Endodermal cell (in vitro differentiated cells): ENCODE measurements at regions not wholly inside any gene's neighbourhood (a gene's known extent, or its start where the extent isn't known, plus 50 kb on each side); places are given as distances from the start of the nearest gene placed in this dataset.

Source experiments
- DNase-seq: peaks from one replicate; pipeline ENCODE4 v3.0.0-alpha.2; 2017
- H3K27ac ChIP-seq: 2 replicates; pipeline ENCODE4 v1.5.1; 2013; ENCODE audit warnings: mild to moderate bottlenecking, low read depth, low read length, moderate library complexity
- H3K27me3 ChIP-seq: 2 replicates; pipeline ENCODE4 v1.6.1; 2013; ENCODE audit warnings: mild to moderate bottlenecking, low read length, moderate library complexity; ENCODE audit not compliant: insufficient read depth, control insufficient read depth, poor library complexity, severe bottlenecking
- H3K36me3 ChIP-seq: 2 replicates; pipeline ENCODE4 v1.7.0; 2013; ENCODE audit warnings: mild to moderate bottlenecking, low read length, moderate library complexity; ENCODE audit not compliant: control insufficient read depth, insufficient read depth
- H3K4me1 ChIP-seq: one replicate; pipeline ENCODE4 v1.7.0; 2013; ENCODE audit warnings: low read length; ENCODE audit not compliant: control insufficient read depth, insufficient read depth
- H3K4me3 ChIP-seq: 2 replicates; pipeline ENCODE4 v1.5.1; 2013; ENCODE audit warnings: mild to moderate bottlenecking, low read length, moderate library complexity
- H3K9ac ChIP-seq: 2 replicates; pipeline ENCODE4 v1.6.1; 2013; ENCODE audit warnings: mild to moderate bottlenecking, low read length, moderate library complexity; ENCODE audit not compliant: poor library complexity, severe bottlenecking; ENCODE audit errors: extremely low read depth
- H3K9me3 ChIP-seq: 2 replicates; pipeline ENCODE4 v1.6.1; 2013; ENCODE audit warnings: mild to moderate bottlenecking, low read length, moderate library complexity; ENCODE audit not compliant: control insufficient read depth
- H3K27ac Mint-ChIP-seq: 2 replicates; pipeline ENCODE4 v1.8.0; 2020; ENCODE audit warnings: mixed read lengths
- H3K27me3 Mint-ChIP-seq: 2 replicates; pipeline ENCODE4 v1.8.0; 2021; ENCODE audit warnings: mild to moderate bottlenecking, mixed read lengths; ENCODE audit not compliant: insufficient read depth
- H3K36me3 Mint-ChIP-seq: 2 replicates; pipeline ENCODE4 v1.8.0; 2020; ENCODE audit warnings: low read depth, mixed read lengths
- H3K4me1 Mint-ChIP-seq: 2 replicates; pipeline ENCODE4 v1.8.0; 2020; ENCODE audit warnings: mixed read lengths
- H3K4me3 Mint-ChIP-seq: 2 replicates; pipeline ENCODE4 v1.8.0; 2020; ENCODE audit warnings: mild to moderate bottlenecking, moderate library complexity, mixed read lengths
- H3K9me3 Mint-ChIP-seq: 2 replicates; pipeline ENCODE4 v1.8.0; 2020; ENCODE audit warnings: mild to moderate bottlenecking, mixed read lengths
- WGBS, 2 experiments: methylation state at CpG; one replicate each; pipeline versions ENCODE4 v1.1.5 to v1.1.7; 2013; ENCODE audit warnings: missing lambda C conversion rate in 2 of 2, mixed read lengths in 1 of 2; ENCODE audit not compliant: insufficient coverage in 1 of 2, insufficient read length in 1 of 2; 5-methylcytosine and 5-hydroxymethylcytosine counted together
- TF ChIP-seq, protein P1 (sequence below): fragments of 200-600 bp; sonication (generic); conservative IDR thresholded peaks from 2 replicates; pipeline ENCODE4 v1.5.0; 2021; ENCODE audit warnings: antibody characterized with exemption, mild to moderate bottlenecking

DNA sequence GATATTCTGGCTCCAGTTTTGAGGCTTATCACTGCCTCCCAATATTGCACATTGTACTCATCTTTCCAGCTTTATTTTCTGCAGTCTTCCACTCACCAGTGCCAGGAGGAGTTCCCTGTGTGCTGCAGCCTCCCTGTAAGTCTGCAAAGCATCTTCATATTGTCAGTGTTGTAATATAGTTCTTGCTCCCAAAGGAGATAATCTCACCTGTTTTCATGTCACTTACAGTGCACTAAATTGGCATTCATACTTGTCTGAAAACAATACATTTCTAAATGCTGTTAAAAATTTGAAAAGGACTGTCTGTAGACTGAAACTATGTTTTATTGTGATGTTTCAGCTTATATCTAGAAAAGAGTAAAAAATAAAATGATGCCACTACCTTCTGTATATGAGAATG lies 146.8 kb upstream of the TMTC1 start:
- H3K27ac Mint-ChIP-seq: no peak overlapping the region
- TF ChIP-seq, protein P1, sequence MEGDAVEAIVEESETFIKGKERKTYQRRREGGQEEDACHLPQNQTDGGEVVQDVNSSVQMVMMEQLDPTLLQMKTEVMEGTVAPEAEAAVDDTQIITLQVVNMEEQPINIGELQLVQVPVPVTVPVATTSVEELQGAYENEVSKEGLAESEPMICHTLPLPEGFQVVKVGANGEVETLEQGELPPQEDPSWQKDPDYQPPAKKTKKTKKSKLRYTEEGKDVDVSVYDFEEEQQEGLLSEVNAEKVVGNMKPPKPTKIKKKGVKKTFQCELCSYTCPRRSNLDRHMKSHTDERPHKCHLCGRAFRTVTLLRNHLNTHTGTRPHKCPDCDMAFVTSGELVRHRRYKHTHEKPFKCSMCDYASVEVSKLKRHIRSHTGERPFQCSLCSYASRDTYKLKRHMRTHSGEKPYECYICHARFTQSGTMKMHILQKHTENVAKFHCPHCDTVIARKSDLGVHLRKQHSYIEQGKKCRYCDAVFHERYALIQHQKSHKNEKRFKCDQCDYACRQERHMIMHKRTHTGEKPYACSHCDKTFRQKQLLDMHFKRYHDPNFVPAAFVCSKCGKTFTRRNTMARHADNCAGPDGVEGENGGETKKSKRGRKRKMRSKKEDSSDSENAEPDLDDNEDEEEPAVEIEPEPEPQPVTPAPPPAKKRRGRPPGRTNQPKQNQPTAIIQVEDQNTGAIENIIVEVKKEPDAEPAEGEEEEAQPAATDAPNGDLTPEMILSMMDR: no peak
- H3K4me1 Mint-ChIP-seq: peaks cover 5% of the 10 kb centered on the region

DNA sequence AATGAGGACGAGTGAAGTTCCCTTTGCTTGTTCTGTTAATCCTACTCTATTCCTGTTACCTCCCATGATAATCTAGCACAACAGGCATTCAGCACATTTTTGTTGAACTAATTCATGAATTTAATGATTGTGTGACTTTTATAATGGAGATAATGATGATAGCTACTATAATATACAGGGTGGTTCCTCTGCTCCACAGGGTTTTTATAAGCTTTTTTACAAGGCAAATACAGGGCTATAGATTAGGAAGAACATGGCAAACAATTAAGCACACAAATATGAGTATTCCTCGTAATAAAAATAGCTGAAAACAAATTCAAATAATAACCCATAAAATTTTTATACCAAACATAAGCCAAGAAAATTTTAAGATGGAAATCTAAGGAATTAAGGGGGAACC lies 145.6 kb upstream of the TMTC1 start:
- no peak overlapping the region for H3K27ac Mint-ChIP-seq

More for the DNA sequence above, 146.8 kb upstream of the TMTC1 start:
- H3K9me3 ChIP-seq: no peaks in the 10 kb centered on the region
- H3K4me1 ChIP-seq: no peaks in the 10 kb centered on the region
- H3K4me3 ChIP-seq: no peak overlapping the region
- no peak overlapping the region for H3K27ac ChIP-seq
- H3K27me3 ChIP-seq: no peaks in the 10 kb centered on the region
- DNase-seq: no peak
- Mint-ChIP-seq H3K36me3 (no peaks in the 10 kb centered on the region), H3K27me3 (peaks cover under 1% of the 10 kb centered on the region), H3K4me3 (no peak overlapping the region), H3K9me3 (no peaks in the 10 kb centered on the region)
- no peak overlapping the region for H3K9ac ChIP-seq
- no peaks in the 10 kb centered on the region for H3K36me3 ChIP-seq

DNA sequence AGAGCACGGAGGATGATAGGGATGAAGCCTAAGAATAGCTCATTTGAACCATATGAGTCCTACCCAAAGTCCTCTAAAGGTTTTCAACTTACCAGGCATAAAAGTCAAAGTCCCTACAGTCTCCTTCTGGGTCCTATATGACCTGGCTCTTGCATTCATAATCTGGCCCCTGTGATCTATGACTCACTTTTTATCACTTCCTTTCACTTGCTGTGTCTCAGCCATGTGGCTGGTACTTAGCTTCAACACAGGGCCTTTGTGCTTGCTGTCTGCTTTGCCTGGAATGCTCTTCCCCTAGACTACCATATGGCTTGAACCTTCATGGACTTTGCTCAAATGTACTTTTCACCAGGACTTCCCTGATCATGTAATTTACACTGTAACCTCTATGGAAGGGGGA lies 137.6 kb upstream of the TMTC1 start:
- Mint-ChIP-seq H3K9me3 (peaks cover 3% of the 10 kb centered on the region), H3K4me3 (no peak overlapping the region), H3K36me3 (no peaks in the 10 kb centered on the region), H3K27ac (no peak overlapping the region), H3K4me1 (peaks cover 9% of the 10 kb centered on the region), H3K27me3 (no peaks in the 10 kb centered on the region)
- H3K27ac ChIP-seq: no peak overlapping the region
- no peak overlapping the region for H3K4me3 ChIP-seq
- TF ChIP-seq, protein P1: no peak
- H3K36me3 ChIP-seq: no peaks in the 10 kb centered on the region
- no peak overlapping the region for H3K9ac ChIP-seq
- DNase-seq: no peak
- no peaks in the 10 kb centered on the region for H3K4me1 ChIP-seq
- no peaks in the 10 kb centered on the region for H3K9me3 ChIP-seq
- WGBS, 2 experiments: 74 to 83% methylated on average over 1 of the region's 1 CpG
- H3K27me3 ChIP-seq: no peaks in the 10 kb centered on the region

More for the DNA sequence above, 145.6 kb upstream of the TMTC1 start:
- Mint-ChIP-seq H3K4me3 (no peak overlapping the region), H3K4me1 (peaks cover 5% of the 10 kb centered on the region), H3K27me3 (no peaks in the 10 kb centered on the region), H3K36me3 (no peaks in the 10 kb centered on the region), H3K9me3 (no peaks in the 10 kb centered on the region)
- Histone ChIP-seq H3K27me3 (no peaks in the 10 kb centered on the region), H3K4me3 (no peak overlapping the region), H3K36me3 (no peaks in the 10 kb centered on the region), H3K9ac (no peak overlapping the region), H3K4me1 (no peaks in the 10 kb centered on the region), H3K27ac (no peak overlapping the region), H3K9me3 (no peaks in the 10 kb centered on the region)
- no peak for DNase-seq
- WGBS, 2 experiments: 93% methylated on average over 2 of the region's 2 CpGs; no CpG with 5 or more reads in 1 of the 2 experiments
- TF ChIP-seq, protein P1: no peak
